Astrocyte (in vitro differentiated cells and primary cell): ENCODE measurements at regions not wholly inside any gene's neighbourhood (a gene's known extent, or its start where the extent isn't known, plus 50 kb on each side); places are given as distances from the start of the nearest gene placed in this dataset.

ENCODE experiments used
- CTCF ChIP-seq: IDR thresholded peaks from 2 replicates; pipeline ENCODE4 v1.5.1; 2011; ENCODE audit warnings: low read depth, mild to moderate bottlenecking, inconsistent platforms, low read length, moderate library complexity; ENCODE audit not compliant: insufficient read depth
- EZH2 ChIP-seq: IDR thresholded peaks from 2 replicates; pipeline ENCODE4 v1.6.1; 2012; ENCODE audit warnings: mild to moderate bottlenecking, low read length, inconsistent platforms; ENCODE audit not compliant: insufficient read depth

GRCh38 chr2:2947406-2947805 lies 430.2 kb downstream of the EIPR1 start:
- TF ChIP-seq EZH2, result no peak
- no peak for TF ChIP-seq CTCF
